A673 (cell line): ENCODE measurements at regions not wholly inside any gene's neighbourhood (a gene's known extent, or its start where the extent isn't known, plus 50 kb on each side); places are given as distances from the start of the nearest gene placed in this dataset.

ENCODE experiments used
- EZH2 ChIP-seq: fragments of 200-600 bp; sonication (generic); IDR thresholded peaks from 2 replicates; pipeline ENCODE4 v1.6.1; 2017; ENCODE audit warnings: borderline replicate concordance, low read depth, mild to moderate bottlenecking, mixed read lengths, antibody characterized with exemption, low read length; ENCODE audit not compliant: poor library complexity, severe bottlenecking
- TF ChIP-seq, protein P1 (sequence below): fragments of 300-800, 200-600 bp; sonication (generic); conservative IDR thresholded peaks from 2 replicates; pipeline ENCODE4 v1.5.1; 2017; ENCODE audit warnings: low read depth, mild to moderate bottlenecking, antibody characterized with exemption, low read length, moderate library complexity, mixed read lengths

DNA sequence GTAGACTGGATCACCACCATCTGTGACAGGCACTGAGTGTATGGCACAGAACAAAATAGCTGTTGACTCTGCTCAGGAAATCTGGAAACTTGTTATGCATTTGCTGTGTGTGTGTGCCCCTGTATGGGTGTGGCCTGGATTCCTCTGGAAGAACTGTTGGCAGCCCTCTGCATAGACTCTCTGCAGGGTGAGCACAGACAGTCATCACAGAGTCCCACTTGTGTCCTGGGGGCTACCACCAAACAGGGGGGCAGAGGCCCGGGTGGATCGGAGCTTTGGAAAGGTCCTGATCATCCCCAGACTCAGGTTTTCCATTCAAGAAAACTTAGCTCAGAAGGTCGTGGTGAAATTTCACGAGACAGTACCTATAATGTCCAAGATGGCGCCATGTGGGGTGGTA lies 258.6 kb downstream of the SOX11 start:
- TF ChIP-seq, protein P1, sequence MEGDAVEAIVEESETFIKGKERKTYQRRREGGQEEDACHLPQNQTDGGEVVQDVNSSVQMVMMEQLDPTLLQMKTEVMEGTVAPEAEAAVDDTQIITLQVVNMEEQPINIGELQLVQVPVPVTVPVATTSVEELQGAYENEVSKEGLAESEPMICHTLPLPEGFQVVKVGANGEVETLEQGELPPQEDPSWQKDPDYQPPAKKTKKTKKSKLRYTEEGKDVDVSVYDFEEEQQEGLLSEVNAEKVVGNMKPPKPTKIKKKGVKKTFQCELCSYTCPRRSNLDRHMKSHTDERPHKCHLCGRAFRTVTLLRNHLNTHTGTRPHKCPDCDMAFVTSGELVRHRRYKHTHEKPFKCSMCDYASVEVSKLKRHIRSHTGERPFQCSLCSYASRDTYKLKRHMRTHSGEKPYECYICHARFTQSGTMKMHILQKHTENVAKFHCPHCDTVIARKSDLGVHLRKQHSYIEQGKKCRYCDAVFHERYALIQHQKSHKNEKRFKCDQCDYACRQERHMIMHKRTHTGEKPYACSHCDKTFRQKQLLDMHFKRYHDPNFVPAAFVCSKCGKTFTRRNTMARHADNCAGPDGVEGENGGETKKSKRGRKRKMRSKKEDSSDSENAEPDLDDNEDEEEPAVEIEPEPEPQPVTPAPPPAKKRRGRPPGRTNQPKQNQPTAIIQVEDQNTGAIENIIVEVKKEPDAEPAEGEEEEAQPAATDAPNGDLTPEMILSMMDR = no peak
- TF ChIP-seq EZH2 = no peak
